ENCODE measurements at regions not wholly inside any gene's neighbourhood (a gene's known extent, or its start where the extent isn't known, plus 50 kb on each side); places are given as distances from the start of the nearest gene placed in this dataset.

DNA sequence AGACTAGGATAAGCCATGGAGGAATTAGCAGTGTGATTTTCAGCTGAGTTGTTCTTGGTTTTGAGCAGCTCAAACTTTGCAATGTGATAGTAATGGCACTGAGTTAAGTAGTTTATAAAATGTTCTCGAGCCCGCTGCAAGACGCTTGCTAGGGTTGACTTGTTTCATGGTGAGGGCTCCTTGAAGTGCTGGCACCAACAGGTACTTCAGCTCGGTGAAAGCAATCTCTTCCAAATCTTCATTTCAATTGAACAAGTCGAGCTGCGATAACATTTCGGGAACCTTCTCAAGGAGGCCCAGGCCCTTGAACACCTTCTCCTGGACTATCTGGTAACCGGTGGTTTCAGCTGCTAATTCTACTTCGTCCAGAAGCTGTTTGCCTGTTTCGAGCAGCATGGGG, 50.8 kb upstream of the DYNC1LI1 start:
- Histone ChIP-seq H3K36me3 (no peaks in the 10 kb centered on the region), H3K27ac (no peak overlapping the region), H3K9me3 (no peaks in the 10 kb centered on the region), H3K4me3 (no peak overlapping the region), H3K27me3 (no peaks in the 10 kb centered on the region), H3K4me1 (no peaks in the 10 kb centered on the region)
- TF ChIP-seq CTCF (IDR thresholded peaks at IDR 0.05) = no peak
- ATAC-seq (no peak), FAIRE-seq (no peak), DNase-seq (no peak)
- intact Hi-C loops (cut with DNase I) = no loop called here
- 80 to 84% methylated on average over 10 of the region's 10 CpGs for WGBS, 2 donors

GRCh38 chr3:32620611-32621310, 50.1 kb upstream of the DYNC1LI1 start:
- DNase-seq = no peak
- no peak overlapping the region for H3K27ac ChIP-seq
- intact Hi-C loops (cut with DNase I) = no loop called here
- H3K36me3 ChIP-seq = no peaks in the 10 kb centered on the region
- H3K4me1 ChIP-seq = no peaks in the 10 kb centered on the region
- WGBS, 2 donors = 73 to 86% methylated on average over 10 of the region's 10 CpGs
- TF ChIP-seq CTCF (IDR thresholded peaks at IDR 0.05) = no peak
- no peak for FAIRE-seq
- no peak overlapping the region for H3K4me3 ChIP-seq
- no peaks in the 10 kb centered on the region for H3K9me3 ChIP-seq
- H3K27me3 ChIP-seq = no peaks in the 10 kb centered on the region
- no peak for ATAC-seq
